ENCODE measurements at regions not wholly inside any gene's neighbourhood (a gene's known extent, or its start where the extent isn't known, plus 50 kb on each side); places are given as distances from the start of the nearest gene placed in this dataset.

- TF ChIP-seq CTCF (IDR thresholded peaks at IDR 0.05) = no peak
- TF ChIP-seq POLR2AphosphoS5 (IDR thresholded peaks at IDR 0.05) = no peak
- TF ChIP-seq POLR2A (IDR thresholded peaks at IDR 0.05) = no peak
These were observed 589.4 kb downstream of the PPP4R3C start for GRCh38 chrX:26873736-26874135.
